ENCODE measurements at regions not wholly inside any gene's neighbourhood (a gene's known extent, or its start where the extent isn't known, plus 50 kb on each side); places are given as distances from the start of the nearest gene placed in this dataset.

- TF ChIP-seq, protein P1, sequence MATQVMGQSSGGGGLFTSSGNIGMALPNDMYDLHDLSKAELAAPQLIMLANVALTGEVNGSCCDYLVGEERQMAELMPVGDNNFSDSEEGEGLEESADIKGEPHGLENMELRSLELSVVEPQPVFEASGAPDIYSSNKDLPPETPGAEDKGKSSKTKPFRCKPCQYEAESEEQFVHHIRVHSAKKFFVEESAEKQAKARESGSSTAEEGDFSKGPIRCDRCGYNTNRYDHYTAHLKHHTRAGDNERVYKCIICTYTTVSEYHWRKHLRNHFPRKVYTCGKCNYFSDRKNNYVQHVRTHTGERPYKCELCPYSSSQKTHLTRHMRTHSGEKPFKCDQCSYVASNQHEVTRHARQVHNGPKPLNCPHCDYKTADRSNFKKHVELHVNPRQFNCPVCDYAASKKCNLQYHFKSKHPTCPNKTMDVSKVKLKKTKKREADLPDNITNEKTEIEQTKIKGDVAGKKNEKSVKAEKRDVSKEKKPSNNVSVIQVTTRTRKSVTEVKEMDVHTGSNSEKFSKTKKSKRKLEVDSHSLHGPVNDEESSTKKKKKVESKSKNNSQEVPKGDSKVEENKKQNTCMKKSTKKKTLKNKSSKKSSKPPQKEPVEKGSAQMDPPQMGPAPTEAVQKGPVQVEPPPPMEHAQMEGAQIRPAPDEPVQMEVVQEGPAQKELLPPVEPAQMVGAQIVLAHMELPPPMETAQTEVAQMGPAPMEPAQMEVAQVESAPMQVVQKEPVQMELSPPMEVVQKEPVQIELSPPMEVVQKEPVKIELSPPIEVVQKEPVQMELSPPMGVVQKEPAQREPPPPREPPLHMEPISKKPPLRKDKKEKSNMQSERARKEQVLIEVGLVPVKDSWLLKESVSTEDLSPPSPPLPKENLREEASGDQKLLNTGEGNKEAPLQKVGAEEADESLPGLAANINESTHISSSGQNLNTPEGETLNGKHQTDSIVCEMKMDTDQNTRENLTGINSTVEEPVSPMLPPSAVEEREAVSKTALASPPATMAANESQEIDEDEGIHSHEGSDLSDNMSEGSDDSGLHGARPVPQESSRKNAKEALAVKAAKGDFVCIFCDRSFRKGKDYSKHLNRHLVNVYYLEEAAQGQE (IDR thresholded peaks at IDR 0.05; ENCODE audit: unreplicated experiment), result no peak
- TF ChIP-seq, protein P2, sequence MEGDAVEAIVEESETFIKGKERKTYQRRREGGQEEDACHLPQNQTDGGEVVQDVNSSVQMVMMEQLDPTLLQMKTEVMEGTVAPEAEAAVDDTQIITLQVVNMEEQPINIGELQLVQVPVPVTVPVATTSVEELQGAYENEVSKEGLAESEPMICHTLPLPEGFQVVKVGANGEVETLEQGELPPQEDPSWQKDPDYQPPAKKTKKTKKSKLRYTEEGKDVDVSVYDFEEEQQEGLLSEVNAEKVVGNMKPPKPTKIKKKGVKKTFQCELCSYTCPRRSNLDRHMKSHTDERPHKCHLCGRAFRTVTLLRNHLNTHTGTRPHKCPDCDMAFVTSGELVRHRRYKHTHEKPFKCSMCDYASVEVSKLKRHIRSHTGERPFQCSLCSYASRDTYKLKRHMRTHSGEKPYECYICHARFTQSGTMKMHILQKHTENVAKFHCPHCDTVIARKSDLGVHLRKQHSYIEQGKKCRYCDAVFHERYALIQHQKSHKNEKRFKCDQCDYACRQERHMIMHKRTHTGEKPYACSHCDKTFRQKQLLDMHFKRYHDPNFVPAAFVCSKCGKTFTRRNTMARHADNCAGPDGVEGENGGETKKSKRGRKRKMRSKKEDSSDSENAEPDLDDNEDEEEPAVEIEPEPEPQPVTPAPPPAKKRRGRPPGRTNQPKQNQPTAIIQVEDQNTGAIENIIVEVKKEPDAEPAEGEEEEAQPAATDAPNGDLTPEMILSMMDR (conservative IDR thresholded peaks at IDR 0.05; ENCODE audit: low read depth in 2 of 2), result no peak
- no peak for TF ChIP-seq EZH2 (IDR thresholded peaks at IDR 0.05; ENCODE audit: low read depth, unreplicated experiment)
- TF ChIP-seq POLR2AphosphoS5 (IDR thresholded peaks at IDR 0.05; ENCODE audit: low read depth), result no peak
These were observed 212.7 kb upstream of the NRIP1 start for GRCh38 chr21:15277466-15277865.

Data from GM23338 (cell line).